Motor neuron (in vitro differentiated cells): ENCODE measurements at regions not wholly inside any gene's neighbourhood (a gene's known extent, or its start where the extent isn't known, plus 50 kb on each side); places are given as distances from the start of the nearest gene placed in this dataset.
A peak's percentile ranks its signal among the peaks of the same experiment; 100 is the strongest.
"Not testable (repeated sequence)": the region's sequence is repeated elsewhere in the genome, so short reads cannot be mapped to it uniquely, and the experiment has no call there.

Experiments
- ATAC-seq, 8 experiments: fragments of 200-7000 bp; cut with Tn5 transposase; replicated peaks in 6 of 8; 2 replicates each; pipeline ENCODE4 v1.8.0; 2021; ENCODE audit warnings: mild to moderate bottlenecking in 8 of 8, moderate library complexity in 8 of 8
- H3K27ac ChIP-seq, 2 donors: fragments of 250-450 bp; sonication (Bioruptor Pico); 2 replicates each; pipeline ENCODE4 v1.9.0; 2021; ENCODE audit warnings: antibody characterized with exemption in 2 of 2, mild to moderate bottlenecking in 2 of 2, moderate library complexity in 1 of 2
- H3K4me1 ChIP-seq, 2 donors: fragments of 250-450 bp; sonication (Bioruptor Pico); replicated peaks in 1 of 2; 2 replicates each; pipeline ENCODE4 v1.6.1; 2021; ENCODE audit warnings: antibody characterized with exemption in 2 of 2, mild to moderate bottlenecking in 2 of 2, moderate library complexity in 1 of 2
- H3K4me3 ChIP-seq, 5 donors: fragments of 250-450 bp; sonication (Bioruptor Pico); 2 replicates each; pipeline ENCODE4 v1.9.0; 2021; ENCODE audit warnings: antibody characterized with exemption in 5 of 5, mild to moderate bottlenecking in 5 of 5, moderate library complexity in 4 of 5
- WGBS, 10 experiments: fragments of 450-650 bp; shearing (Covaris generic); methylation state at CpG; one replicate each; pipeline ENCODE4 v1.0.0; 2022; 5-methylcytosine and 5-hydroxymethylcytosine counted together
- in situ Hi-C, 9 experiments: fragments of 400-800 bp; cut with MboI; loops; one replicate each; pipeline ENCODE4 v1.15.0; 2021; ENCODE audit warnings: low sequenced_read_pairs in 9 of 9, low pct_unique_long_range_greater_than_20kb in 2 of 9; ENCODE audit not compliant: unreplicated experiment in 9 of 9

GRCh38 chr6:150299873-150300485 lies 68.8 kb upstream of the IYD start:
- in situ Hi-C loops, result no loop called here
- peaks cover 16 to 18% of the 10 kb centered on the region in 2 donors for H3K4me1 ChIP-seq
- no peak overlapping the region for H3K27ac ChIP-seq
- WGBS, 10 experiments, result 76 to 97% (median 83%) methylated on average over 3 to 6 of the region's 10 CpGs
- H3K4me3 ChIP-seq, result no peak overlapping the region
- no peak for ATAC-seq

DNA sequence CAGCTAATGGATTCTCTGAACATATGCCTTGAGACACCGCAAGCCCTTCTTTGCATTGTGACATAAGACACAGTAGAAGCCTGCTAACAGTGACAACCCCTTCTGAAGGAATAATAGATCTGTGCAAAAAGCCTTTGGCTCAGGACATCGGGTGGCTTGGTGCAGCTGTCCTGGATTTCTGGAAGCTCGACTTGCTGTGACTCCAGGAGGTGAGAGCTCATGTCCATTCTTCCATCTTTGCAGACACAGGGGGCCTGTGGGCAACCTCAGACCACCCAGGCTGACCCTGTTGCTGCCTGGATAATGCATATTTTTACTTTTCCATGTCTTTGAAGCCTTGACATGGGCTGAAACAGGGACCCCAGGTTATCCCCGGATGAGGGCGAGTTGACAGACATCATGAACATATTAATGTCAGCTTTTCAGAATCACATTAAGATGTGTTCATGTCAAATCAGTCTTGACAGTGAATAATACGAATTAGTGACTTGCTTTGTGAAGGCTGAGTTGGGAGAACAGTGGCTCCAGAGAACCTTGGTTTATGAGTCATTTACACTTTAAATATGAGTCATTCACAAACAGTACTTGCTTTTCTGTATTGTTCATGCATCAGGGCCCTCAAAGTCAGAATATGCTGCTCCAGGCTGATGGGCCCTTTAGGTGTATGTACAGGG lies 66.8 kb upstream of the IYD start:
- Histone ChIP-seq H3K4me1 (peaks cover 16% of the 10 kb centered on the region in 2 donors), H3K27ac (no peak overlapping the region), H3K4me3 (no peak overlapping the region)
- peak; percentile 23 to 82 (median 68) for ATAC-seq
- in situ Hi-C loops, result no loop called here
- WGBS, 10 experiments, result 0 to 100% (median 51%) methylated on average over 1 to 6 of the region's 6 CpGs; no CpG with 5 or more reads in 4 of the 10 experiments

- peaks cover 16% of the 10 kb centered on the region in 2 donors for H3K4me1 ChIP-seq
- in situ Hi-C loops, result no loop called here
- peak in 7 of 8 experiments; percentile 28 to 67 (median 47) for ATAC-seq
- no peak overlapping the region for H3K4me3 ChIP-seq
- WGBS, 10 experiments, result 30 to 100% (median 66%) methylated on average over 1 to 4 of the region's 7 CpGs
- peak overlapping the region in 1 of 2 donors; percentile 35 for H3K27ac ChIP-seq
These were observed 66.2 kb upstream of the IYD start for GRCh38 chr6:150302520-150303176.

- Histone ChIP-seq H3K4me3 (no peak overlapping the region), H3K27ac (no peak overlapping the region), H3K4me1 (peaks cover 16% of the 10 kb centered on the region in 2 donors)
- ATAC-seq, result no peak
- in situ Hi-C loops, result no loop called here
- WGBS, 10 experiments, result 33 to 100% (median 95%) methylated on average over 1 to 2 of the region's 2 CpGs
These were observed 65.6 kb upstream of the IYD start for GRCh38 chr6:150303256-150303655.

GRCh38 chr6:150304429-150304828 lies 64.4 kb upstream of the IYD start:
- peaks cover 16% of the 10 kb centered on the region in 2 donors for H3K4me1 ChIP-seq
- WGBS, 10 experiments, result 33 to 100% (median 88%) methylated on average over 1 to 3 of the region's 3 CpGs; no CpG with 5 or more reads in 3 of the 10 experiments
- no peak overlapping the region for H3K4me3 ChIP-seq
- in situ Hi-C loops, result no loop called here
- no peak overlapping the region for H3K27ac ChIP-seq
- ATAC-seq, result peak in 2 of 8 experiments; percentile 37 to 43

DNA sequence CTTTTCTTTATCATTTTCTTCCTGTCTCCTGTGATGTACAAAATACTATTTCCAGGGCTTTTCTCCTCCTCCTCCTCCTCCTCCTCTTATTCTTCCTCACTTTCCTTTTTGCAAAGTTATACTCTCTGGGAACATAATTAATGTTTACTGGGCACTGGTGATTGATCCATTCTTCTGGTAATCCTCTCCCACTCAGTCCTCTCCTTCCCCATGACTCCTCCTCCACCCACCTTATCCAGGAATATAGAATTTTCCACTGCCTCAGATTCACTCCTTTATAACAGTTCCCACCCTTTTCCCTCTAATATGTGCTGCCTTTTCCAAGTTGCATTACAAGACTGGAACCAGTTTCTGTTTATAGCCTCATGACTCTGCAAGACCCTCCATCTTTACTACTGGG lies 62.5 kb upstream of the IYD start:
- Histone ChIP-seq H3K4me1 (peaks cover 16% of the 10 kb centered on the region in 2 donors), H3K4me3 (no peak overlapping the region), H3K27ac (no peak overlapping the region)
- no peak for ATAC-seq
- in situ Hi-C loops, result no loop called here

DNA sequence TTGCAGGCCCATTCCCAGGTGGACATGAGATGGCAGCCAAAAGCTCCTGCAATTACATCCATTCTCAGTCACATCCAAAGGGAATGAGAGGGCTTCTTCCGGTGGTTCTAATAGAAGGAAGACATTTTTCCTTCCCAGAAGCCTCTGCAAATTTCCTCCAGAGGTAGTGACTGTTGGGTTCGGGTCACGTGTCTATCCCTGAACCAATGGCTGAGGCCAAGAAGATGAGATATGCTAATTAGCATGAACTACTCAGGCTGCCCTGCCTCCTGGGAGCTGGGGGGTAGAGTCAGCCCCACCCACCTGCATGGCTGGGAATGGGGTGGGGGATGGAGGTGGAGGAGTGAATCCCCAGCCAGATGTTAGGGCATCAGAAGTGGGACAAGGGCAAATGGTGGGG lies 61.3 kb upstream of the IYD start:
- in situ Hi-C loops, result no loop called here
- no peak overlapping the region for H3K27ac ChIP-seq
- H3K4me3 ChIP-seq, result no peak overlapping the region
- WGBS, 10 experiments, result 60 to 100% (median 90%) methylated on average over 1 to 2 of the region's 3 CpGs; no CpG with 5 or more reads in 4 of the 10 experiments
- H3K4me1 ChIP-seq, result peaks cover 3 to 5% of the 10 kb centered on the region in 2 donors
- ATAC-seq, result peak in 2 of 8 experiments; percentile 21 to 47

GRCh38 chr6:150308812-150309645 lies 59.8 kb upstream of the IYD start:
- H3K27ac ChIP-seq, result no peak overlapping the region
- in situ Hi-C loops, result no loop called here
- no peak overlapping the region for H3K4me3 ChIP-seq
- H3K4me1 ChIP-seq, result no peaks in the 10 kb centered on the region
- no peak for ATAC-seq
- 61 to 95% (median 80%) methylated on average over 1 to 11 of the region's 11 CpGs; no CpG with 5 or more reads in 1 of the 10 experiments for WGBS, 10 experiments

- in situ Hi-C loops, result no loop called here
- ATAC-seq, result no peak
- WGBS, 10 experiments, result 100% methylated on average over 1 of the region's 1 CpG; no CpG with 5 or more reads in 9 of the 10 experiments
- Histone ChIP-seq H3K4me1 (no peaks in the 10 kb centered on the region), H3K27ac (no peak overlapping the region), H3K4me3 (no peak overlapping the region)
These were observed 58.3 kb upstream of the IYD start for GRCh38 chr6:150310539-150310938.

DNA sequence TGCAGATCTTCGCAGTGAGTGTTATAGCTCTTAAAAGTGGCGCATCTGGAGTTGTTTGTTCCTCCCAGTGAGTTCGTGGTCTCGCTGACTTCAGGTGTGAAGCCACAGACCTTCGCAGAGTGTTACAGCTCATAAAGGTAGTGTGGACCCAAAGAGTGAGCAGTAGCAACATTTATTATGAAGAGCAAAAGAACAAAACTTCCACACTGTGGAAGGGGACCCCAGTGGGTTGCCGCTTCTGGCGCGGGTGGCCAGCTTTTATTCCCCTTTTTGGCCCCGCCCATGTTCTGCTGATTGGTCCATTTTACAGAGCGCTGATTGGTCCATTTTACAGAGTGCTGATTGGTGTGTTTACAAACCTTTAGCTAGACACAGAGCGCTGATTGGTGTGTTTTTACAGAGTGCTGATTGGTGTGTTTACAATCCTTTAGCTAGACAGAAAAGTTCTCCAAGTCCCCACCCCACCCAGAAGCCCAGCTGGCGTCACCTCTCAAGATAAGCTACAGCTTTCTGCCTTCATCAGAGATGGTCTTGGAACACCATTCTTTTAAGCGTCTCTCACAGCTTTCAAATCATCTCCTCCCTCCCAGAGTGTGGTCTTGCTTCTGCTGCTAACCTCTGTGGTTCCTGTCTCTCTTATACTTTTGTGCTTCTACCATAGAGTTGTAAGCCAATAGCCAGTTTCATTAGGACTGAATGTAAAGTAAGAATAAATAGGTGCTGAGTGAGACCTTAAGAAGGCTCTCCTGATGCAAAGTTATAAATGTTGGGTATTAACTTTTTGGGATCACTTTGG lies 57.5 kb upstream of the IYD start:
- in situ Hi-C loops, H3K4me1 ChIP-seq, H3K4me3 ChIP-seq, H3K27ac ChIP-seq, ATAC-seq: not testable (repeated sequence)
- 68 to 100% (median 90%) methylated on average over 1 to 8 of the region's 13 CpGs; no CpG with 5 or more reads in 2 of the 10 experiments for WGBS, 10 experiments

DNA sequence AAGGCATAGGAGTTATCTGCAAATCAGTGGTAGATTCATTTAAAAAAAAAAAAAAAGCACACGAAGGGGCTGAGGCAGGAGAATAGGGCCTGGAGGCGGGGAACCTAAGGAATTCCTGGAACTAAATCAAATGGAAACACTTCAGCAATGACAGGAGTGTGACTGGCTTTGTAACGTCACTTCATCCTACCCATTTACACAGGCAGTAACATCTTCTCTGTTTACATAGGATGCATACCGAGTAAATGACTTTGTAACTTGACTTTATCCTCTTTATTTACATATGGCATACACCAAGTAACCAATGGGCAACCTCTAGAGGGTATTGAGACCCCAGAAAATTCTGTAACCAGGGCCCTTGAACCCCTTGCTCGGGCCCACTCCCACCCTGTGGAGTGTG lies 56.4 kb upstream of the IYD start:
- in situ Hi-C loops, result no loop called here
- no peak overlapping the region for H3K27ac ChIP-seq
- no peak for ATAC-seq
- 0 to 81% (median 67%) methylated on average over 1 to 5 of the region's 5 CpGs for WGBS, 10 experiments
- H3K4me3 ChIP-seq, result no peak overlapping the region
- H3K4me1 ChIP-seq, result peaks cover 3 to 7% of the 10 kb centered on the region in 2 donors

DNA sequence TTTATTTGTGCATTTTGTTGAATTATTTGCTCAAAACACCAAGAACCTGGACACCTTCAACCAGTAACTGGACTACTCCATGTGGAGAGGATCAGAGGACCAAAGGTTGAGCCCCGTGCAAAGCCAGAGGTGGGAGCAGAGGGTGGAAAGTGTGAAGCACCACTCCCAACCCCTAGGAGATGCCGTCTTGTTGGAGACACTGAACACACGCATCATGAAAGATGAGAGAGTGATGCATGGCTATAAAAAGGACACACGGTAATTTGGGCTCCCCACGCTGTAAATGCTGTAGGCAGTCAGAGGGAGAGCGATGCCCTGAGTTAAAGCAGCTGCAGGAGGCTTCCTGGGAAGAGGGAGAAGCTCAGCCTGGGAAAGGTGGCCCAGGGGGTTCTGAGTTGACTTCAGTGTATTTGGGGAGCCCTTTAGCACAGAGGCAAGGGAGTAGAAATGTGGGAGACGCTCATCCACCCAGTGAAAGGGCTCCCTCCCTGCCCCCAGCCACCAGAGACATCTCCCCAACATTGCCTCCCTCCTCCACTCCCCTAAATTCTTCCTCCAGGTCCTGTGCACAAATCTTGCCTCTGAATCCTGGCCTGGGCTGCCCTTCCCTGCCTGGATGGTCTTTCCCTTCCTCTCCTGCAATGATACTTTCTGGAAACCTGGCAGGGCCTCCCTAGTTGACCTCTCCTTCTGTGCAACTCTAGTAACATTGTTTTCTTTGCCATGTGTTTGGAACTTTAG lies 55.8 kb upstream of the IYD start:
- Histone ChIP-seq H3K4me3 (no peak overlapping the region), H3K4me1 (peaks cover 9 to 13% of the 10 kb centered on the region in 2 donors), H3K27ac (no peak overlapping the region)
- WGBS, 10 experiments, result 33 to 100% (median 83%) methylated on average over 1 to 3 of the region's 7 CpGs; no CpG with 5 or more reads in 2 of the 10 experiments
- in situ Hi-C loops, result no loop called here
- ATAC-seq, result no peak
